Vagina (tissue), 2 donors: ENCODE measurements at regions not wholly inside any gene's neighbourhood (a gene's known extent, or its start where the extent isn't known, plus 50 kb on each side); places are given as distances from the start of the nearest gene placed in this dataset.

Experiments used
- DNase-seq, 2 donors: peaks; one replicate each; pipeline ENCODE4 v3.0.0-alpha.2; 2017; ENCODE audit errors: extremely low spot score in 2 of 2
- H3K27ac ChIP-seq: fragments of 200-600 bp; sonication (generic); one replicate; pipeline ENCODE4 v1.5.1; 2019
- H3K27me3 ChIP-seq: fragments of 200-600 bp; sonication (generic); one replicate; pipeline ENCODE4 v1.5.1; 2019
- H3K36me3 ChIP-seq, 2 donors: fragments of 200-600 bp; sonication (generic); one replicate each; pipeline ENCODE4 v1.5.1; 2017 to 2019
- H3K4me1 ChIP-seq: fragments of 200-600 bp; sonication (generic); one replicate; pipeline ENCODE4 v1.5.1; 2019
- H3K4me3 ChIP-seq, 2 donors: fragments of 200-600 bp; sonication (generic); 1 replicate in 1 of 2; 2 replicates in 1 of 2; pipeline ENCODE4 v1.5.1; 2016 to 2019
- H3K9me3 ChIP-seq: fragments of 200-600 bp; sonication (generic); one replicate; pipeline ENCODE4 v1.5.1; 2019
- POLR2A ChIP-seq, 2 donors: fragments of 450-650 bp; IDR thresholded peaks; one replicate each; pipeline ENCODE4 v1.6.1; 2017; ENCODE audit warnings: antibody characterized with exemption in 2 of 2, mild to moderate bottlenecking in 2 of 2, moderate library complexity in 2 of 2
- POLR2AphosphoS5 ChIP-seq, 2 donors: sonication (generic); formaldehyde crosslinking; IDR thresholded peaks; one replicate each; pipeline ENCODE4 v1.9.0; 2017; ENCODE audit warnings: antibody characterized with exemption in 2 of 2, mild to moderate bottlenecking in 2 of 2, low read depth in 1 of 2; ENCODE audit not compliant: insufficient read depth in 1 of 2
- intact Hi-C: fragments of 100-400 bp; cut with DNase I; formaldehyde crosslinking; loops from one replicate; pipeline ENCODE4 v1.15.1; 2023
- TF ChIP-seq, protein P1 (sequence below), 3 experiments: fragments of 450-650 bp in 2 of 3; fragments of 200-600 bp in 1 of 3; sonication (generic) in 1 of 3; IDR thresholded peaks; one replicate each; pipeline ENCODE4 v1.5.1; 2017 to 2019; ENCODE audit warnings: antibody characterized with exemption in 3 of 3, mild to moderate bottlenecking in 2 of 3, moderate library complexity in 2 of 3

DNA sequence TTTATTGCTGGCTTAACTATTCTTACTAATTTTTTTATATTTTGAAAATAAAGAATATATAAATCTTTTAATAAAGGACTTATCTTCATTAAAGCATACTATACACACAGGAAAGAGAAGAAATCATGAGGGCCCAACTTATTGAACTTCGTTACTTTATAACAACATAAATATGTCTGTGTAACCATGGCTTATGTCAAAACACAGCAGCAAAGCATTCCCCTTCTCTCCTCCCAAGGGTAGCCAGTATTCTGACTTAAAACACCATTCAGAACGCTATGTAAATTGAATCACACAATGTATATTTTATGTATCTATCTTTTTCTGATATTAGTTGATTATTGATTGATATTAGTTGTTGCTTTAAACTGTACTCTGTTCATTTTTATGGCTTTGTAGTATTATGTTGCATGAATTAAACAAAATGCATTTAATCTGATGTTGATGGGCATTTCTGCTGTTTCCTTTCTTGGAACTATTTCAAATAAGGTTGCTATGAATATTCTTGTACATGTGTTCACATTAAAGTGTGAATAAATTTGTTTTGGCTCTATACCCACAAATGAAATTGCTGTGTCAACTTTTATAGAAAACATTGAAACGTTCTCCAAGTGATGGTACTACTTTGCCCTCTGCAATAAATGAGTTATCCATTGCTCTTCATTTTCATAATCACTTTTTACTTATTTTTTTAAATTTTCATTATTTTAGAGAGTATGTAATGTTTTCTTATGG lies 188.7 kb downstream of the RND3 start:
- Histone ChIP-seq H3K27me3 (no peaks in the 10 kb centered on the region), H3K27ac (no peak overlapping the region), H3K9me3 (peaks cover 4% of the 10 kb centered on the region), H3K4me1 (peaks cover 12% of the 10 kb centered on the region), H3K36me3 (no peaks in the 10 kb centered on the region), H3K4me3 (no peak overlapping the region)
- TF ChIP-seq, protein P1, sequence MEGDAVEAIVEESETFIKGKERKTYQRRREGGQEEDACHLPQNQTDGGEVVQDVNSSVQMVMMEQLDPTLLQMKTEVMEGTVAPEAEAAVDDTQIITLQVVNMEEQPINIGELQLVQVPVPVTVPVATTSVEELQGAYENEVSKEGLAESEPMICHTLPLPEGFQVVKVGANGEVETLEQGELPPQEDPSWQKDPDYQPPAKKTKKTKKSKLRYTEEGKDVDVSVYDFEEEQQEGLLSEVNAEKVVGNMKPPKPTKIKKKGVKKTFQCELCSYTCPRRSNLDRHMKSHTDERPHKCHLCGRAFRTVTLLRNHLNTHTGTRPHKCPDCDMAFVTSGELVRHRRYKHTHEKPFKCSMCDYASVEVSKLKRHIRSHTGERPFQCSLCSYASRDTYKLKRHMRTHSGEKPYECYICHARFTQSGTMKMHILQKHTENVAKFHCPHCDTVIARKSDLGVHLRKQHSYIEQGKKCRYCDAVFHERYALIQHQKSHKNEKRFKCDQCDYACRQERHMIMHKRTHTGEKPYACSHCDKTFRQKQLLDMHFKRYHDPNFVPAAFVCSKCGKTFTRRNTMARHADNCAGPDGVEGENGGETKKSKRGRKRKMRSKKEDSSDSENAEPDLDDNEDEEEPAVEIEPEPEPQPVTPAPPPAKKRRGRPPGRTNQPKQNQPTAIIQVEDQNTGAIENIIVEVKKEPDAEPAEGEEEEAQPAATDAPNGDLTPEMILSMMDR (IDR thresholded peaks at IDR 0.05): no peak
- TF ChIP-seq POLR2AphosphoS5 (IDR thresholded peaks at IDR 0.05; ENCODE audit: insufficient read depth in 1 of 2, low read depth in 1 of 2) (no peak), POLR2A (IDR thresholded peaks at IDR 0.05) (no peak)
- DNase-seq: no peak
- intact Hi-C loops: no loop called here

DNA sequence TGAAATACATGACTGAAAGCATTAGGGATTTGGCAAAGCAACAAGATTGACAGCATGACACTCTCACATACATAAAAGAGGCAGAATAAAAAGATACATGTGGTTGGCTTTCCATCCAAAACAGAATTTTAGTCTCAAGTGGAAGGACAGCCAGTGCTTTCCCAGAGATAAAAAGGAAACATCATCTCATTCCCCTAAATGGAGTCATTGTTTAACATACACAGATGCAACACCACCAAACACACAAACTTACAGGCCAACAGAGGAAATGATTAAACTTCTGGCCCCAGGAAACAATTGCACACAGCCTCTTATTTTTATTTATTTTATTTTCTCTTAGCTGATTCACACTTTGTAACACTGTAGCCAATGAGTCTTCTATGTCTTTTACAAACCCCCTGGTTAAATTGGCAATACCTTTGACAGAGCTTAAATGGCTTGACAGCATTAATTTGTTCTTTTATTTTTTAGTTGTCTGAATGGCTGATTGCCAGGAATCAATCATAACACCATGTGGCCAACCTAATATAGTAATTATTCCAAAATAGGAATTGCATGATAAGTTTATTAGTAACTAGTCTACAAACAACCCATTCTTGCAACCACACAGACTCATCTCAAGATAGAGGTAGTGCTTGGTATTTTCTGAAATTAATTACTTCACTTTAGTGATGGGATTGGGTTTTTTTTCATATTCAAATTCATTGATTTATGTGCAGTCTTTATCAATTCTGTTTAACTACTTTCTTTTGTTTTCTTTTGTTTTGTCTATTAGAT lies 190.5 kb downstream of the RND3 start:
- Histone ChIP-seq H3K27me3 (no peaks in the 10 kb centered on the region), H3K4me3 (no peak overlapping the region), H3K9me3 (no peaks in the 10 kb centered on the region), H3K27ac (no peak overlapping the region), H3K4me1 (peaks cover 12% of the 10 kb centered on the region), H3K36me3 (no peaks in the 10 kb centered on the region)
- DNase-seq: no peak
- intact Hi-C loops: no loop called here
- TF ChIP-seq POLR2AphosphoS5 (IDR thresholded peaks at IDR 0.05; ENCODE audit: insufficient read depth in 1 of 2, low read depth in 1 of 2) (no peak), POLR2A (IDR thresholded peaks at IDR 0.05) (no peak)
- TF ChIP-seq, protein P1 (IDR thresholded peaks at IDR 0.05): no peak

DNA sequence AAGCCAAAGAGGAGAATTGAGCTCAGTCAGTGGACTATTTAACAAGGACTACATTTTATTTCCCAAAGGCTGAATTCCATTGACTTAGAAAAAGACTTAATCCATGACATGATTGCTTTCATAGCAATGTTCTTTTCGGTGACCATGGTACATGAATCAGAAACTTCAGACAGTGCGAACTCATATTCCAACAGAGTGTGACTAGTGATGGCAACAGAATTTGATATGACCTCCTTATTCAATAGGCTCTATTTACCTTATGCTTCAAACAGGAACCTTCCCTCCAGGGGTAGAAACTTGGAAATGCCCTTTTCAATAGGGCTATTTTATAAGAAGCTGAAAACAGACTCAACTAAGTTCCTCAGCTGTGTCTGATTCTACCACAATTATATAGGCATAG lies 191.9 kb downstream of the RND3 start:
- no peak for DNase-seq
- Histone ChIP-seq H3K27me3 (no peaks in the 10 kb centered on the region), H3K9me3 (no peaks in the 10 kb centered on the region), H3K4me3 (no peak overlapping the region), H3K27ac (no peak overlapping the region), H3K36me3 (no peaks in the 10 kb centered on the region), H3K4me1 (peaks cover 12% of the 10 kb centered on the region)
- TF ChIP-seq, protein P1 (IDR thresholded peaks at IDR 0.05): no peak
- TF ChIP-seq POLR2AphosphoS5 (IDR thresholded peaks at IDR 0.05; ENCODE audit: insufficient read depth in 1 of 2, low read depth in 1 of 2): no peak
- no peak for TF ChIP-seq POLR2A (IDR thresholded peaks at IDR 0.05)
- intact Hi-C loops: no loop called here

DNA sequence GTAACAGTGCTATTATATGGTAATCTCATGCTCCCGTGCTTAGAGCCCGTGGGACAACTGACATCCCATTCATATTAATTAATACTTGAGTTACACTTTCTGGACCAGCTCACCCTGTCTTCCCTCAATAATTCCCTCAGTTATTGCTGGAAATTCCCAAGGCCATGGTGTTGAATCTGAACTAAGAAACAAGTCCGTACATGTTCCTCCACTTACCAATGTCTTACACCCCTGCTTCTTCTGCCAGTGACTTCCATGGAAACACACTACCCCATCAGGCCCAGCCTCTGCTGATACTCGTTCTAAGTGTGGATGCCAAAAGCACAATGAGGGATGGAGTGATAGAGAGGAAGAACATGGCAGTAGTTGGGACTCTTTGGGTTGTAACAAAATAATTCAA lies 193.7 kb downstream of the RND3 start:
- Histone ChIP-seq H3K4me1 (peaks cover 12% of the 10 kb centered on the region), H3K27me3 (no peaks in the 10 kb centered on the region), H3K9me3 (no peaks in the 10 kb centered on the region), H3K36me3 (no peaks in the 10 kb centered on the region), H3K4me3 (no peak overlapping the region), H3K27ac (no peak overlapping the region)
- DNase-seq: no peak
- TF ChIP-seq, protein P1 (IDR thresholded peaks at IDR 0.05): no peak
- no peak for TF ChIP-seq POLR2A (IDR thresholded peaks at IDR 0.05)
- no peak for TF ChIP-seq POLR2AphosphoS5 (IDR thresholded peaks at IDR 0.05; ENCODE audit: insufficient read depth in 1 of 2, low read depth in 1 of 2)
- intact Hi-C loops: no loop called here

DNA sequence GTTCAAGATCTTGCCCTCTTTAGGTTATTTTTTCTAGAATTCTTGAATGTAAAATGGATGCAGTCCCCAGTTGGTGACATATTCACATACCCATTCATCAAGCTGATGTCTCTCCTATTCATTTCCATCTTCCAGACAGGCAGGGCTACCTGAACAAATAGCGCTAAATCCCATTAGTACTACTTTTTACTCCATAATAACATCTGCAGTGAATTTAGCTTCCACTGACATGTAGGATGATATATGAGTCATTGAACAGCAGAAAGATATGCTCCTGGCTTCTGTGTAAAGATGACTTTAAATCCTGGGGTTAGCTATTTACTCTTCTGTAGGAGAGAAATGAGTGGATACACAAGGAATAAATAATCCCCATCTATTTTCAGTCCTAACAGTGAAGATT lies 194.7 kb downstream of the RND3 start:
- no peak overlapping the region for H3K4me3 ChIP-seq
- H3K9me3 ChIP-seq: no peaks in the 10 kb centered on the region
- no peaks in the 10 kb centered on the region for H3K36me3 ChIP-seq
- H3K4me1 ChIP-seq: peaks cover 12% of the 10 kb centered on the region
- H3K27me3 ChIP-seq: no peaks in the 10 kb centered on the region
- intact Hi-C loops: no loop called here
- no peak overlapping the region for H3K27ac ChIP-seq
- no peak for DNase-seq
- TF ChIP-seq, protein P1 (IDR thresholded peaks at IDR 0.05): no peak
- TF ChIP-seq POLR2A (IDR thresholded peaks at IDR 0.05): no peak
- no peak for TF ChIP-seq POLR2AphosphoS5 (IDR thresholded peaks at IDR 0.05; ENCODE audit: insufficient read depth in 1 of 2, low read depth in 1 of 2)
